Calu3 (cell line): ENCODE measurements at regions not wholly inside any gene's neighbourhood (a gene's known extent, or its start where the extent isn't known, plus 50 kb on each side); places are given as distances from the start of the nearest gene placed in this dataset.

Source experiments
- BruUV-seq: library from RNA; stranded (reverse); fragments of 400-500 nt; replicated peaks from 2 replicates; lab custom pipeline; 2021; lab: Mats Ljungman, UMichigan
- CTCF ChIA-PET: fragments of 300-600 bp; sonication (Branson Sonifier 250); formaldehyde crosslinking; loops from one replicate; lab custom pipeline; 2022; ENCODE audit warnings: antibody characterized with exemption; lab: Charles Lee
- DNase-seq: peaks from one replicate; pipeline ENCODE4 v3.0.0; 2022
- H3K27ac Mint-ChIP-seq: one replicate; pipeline ENCODE4 v1.8.0; 2022; ENCODE audit warnings: mixed read lengths; ENCODE audit not compliant: unreplicated experiment
- H3K27me3 Mint-ChIP-seq: one replicate; pipeline ENCODE4 v1.8.0; 2022; ENCODE audit warnings: mixed read lengths; ENCODE audit not compliant: unreplicated experiment
- H3K36me3 Mint-ChIP-seq: one replicate; pipeline ENCODE4 v1.8.0; 2022; ENCODE audit warnings: mild to moderate bottlenecking, moderate library complexity, mixed read lengths; ENCODE audit not compliant: insufficient read depth, unreplicated experiment
- H3K4me1 Mint-ChIP-seq: one replicate; pipeline ENCODE4 v1.8.0; 2022; ENCODE audit warnings: mild to moderate bottlenecking, low read depth, mixed read lengths; ENCODE audit not compliant: unreplicated experiment
- H3K4me3 Mint-ChIP-seq: one replicate; pipeline ENCODE4 v1.8.0; 2022; ENCODE audit warnings: mild to moderate bottlenecking, low read depth, moderate library complexity, mixed read lengths; ENCODE audit not compliant: unreplicated experiment
- H3K9me3 Mint-ChIP-seq: one replicate; pipeline ENCODE4 v1.8.0; 2022; ENCODE audit warnings: low read depth, mixed read lengths; ENCODE audit not compliant: unreplicated experiment
- intact Hi-C: fragments of 100-400 bp; cut with micrococcal nuclease; formaldehyde crosslinking; loops from one replicate; pipeline ENCODE4 v1.10.0; 2022; ENCODE audit not compliant: unreplicated experiment
- TF ChIP-seq, protein P1 (sequence below): fragments of 200-600 bp; IDR thresholded peaks from one replicate; pipeline ENCODE4 v1.8.0; 2022; ENCODE audit warnings: antibody characterized with exemption; ENCODE audit not compliant: unreplicated experiment

GRCh38 chr6:18598551-18599264 lies 211.6 kb downstream of the RNF144B start:
- Mint-ChIP-seq H3K4me1 (no peaks in the 10 kb centered on the region), H3K27me3 (peaks cover 44% of the 10 kb centered on the region), H3K27ac (no peak overlapping the region), H3K36me3 (no peaks in the 10 kb centered on the region), H3K4me3 (no peak overlapping the region), H3K9me3 (no peaks in the 10 kb centered on the region)
- CTCF ChIA-PET = no interaction called here
- TF ChIP-seq, protein P1, sequence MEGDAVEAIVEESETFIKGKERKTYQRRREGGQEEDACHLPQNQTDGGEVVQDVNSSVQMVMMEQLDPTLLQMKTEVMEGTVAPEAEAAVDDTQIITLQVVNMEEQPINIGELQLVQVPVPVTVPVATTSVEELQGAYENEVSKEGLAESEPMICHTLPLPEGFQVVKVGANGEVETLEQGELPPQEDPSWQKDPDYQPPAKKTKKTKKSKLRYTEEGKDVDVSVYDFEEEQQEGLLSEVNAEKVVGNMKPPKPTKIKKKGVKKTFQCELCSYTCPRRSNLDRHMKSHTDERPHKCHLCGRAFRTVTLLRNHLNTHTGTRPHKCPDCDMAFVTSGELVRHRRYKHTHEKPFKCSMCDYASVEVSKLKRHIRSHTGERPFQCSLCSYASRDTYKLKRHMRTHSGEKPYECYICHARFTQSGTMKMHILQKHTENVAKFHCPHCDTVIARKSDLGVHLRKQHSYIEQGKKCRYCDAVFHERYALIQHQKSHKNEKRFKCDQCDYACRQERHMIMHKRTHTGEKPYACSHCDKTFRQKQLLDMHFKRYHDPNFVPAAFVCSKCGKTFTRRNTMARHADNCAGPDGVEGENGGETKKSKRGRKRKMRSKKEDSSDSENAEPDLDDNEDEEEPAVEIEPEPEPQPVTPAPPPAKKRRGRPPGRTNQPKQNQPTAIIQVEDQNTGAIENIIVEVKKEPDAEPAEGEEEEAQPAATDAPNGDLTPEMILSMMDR = no peak
- no peak for DNase-seq
- BruUV-seq = no TSS peak
- intact Hi-C loops = loop anchor here (10.0 kb wide), 3 partner anchors 136 to 386 kb away; no protein-coding TSS in a partner anchor

DNA sequence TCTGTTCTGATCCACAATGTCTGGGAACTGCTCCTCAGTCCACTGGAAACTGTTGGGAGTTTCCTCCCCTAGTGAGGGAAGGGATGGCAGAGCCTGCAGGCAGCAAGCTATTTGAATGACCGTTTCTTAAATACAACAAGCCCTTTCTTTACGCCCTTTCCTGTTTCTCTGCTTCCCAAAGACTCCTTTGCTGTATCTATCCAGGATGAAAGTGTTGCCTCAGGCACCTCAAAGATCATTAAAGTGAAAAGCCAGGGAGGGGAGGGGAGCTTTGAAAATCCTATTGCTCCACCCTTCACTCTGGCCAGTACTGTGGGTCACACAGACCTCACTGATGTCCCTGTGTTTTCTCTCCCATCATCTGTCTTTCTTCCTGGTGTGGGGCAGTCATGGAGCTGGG lies 213.1 kb downstream of the RNF144B start:
- no peak overlapping the region for H3K27ac Mint-ChIP-seq
- no peaks in the 10 kb centered on the region for H3K4me1 Mint-ChIP-seq
- peaks cover 50% of the 10 kb centered on the region for H3K27me3 Mint-ChIP-seq
- CTCF ChIA-PET = no interaction called here
- TF ChIP-seq, protein P1 = no peak
- intact Hi-C loops = loop anchor here (5.0 kb wide), 1 partner anchor 92 kb away; no protein-coding TSS in a partner anchor
- no peaks in the 10 kb centered on the region for H3K9me3 Mint-ChIP-seq
- no peaks in the 10 kb centered on the region for H3K36me3 Mint-ChIP-seq
- no peak for DNase-seq
- no TSS peak for BruUV-seq
- H3K4me3 Mint-ChIP-seq = no peak overlapping the region

DNA sequence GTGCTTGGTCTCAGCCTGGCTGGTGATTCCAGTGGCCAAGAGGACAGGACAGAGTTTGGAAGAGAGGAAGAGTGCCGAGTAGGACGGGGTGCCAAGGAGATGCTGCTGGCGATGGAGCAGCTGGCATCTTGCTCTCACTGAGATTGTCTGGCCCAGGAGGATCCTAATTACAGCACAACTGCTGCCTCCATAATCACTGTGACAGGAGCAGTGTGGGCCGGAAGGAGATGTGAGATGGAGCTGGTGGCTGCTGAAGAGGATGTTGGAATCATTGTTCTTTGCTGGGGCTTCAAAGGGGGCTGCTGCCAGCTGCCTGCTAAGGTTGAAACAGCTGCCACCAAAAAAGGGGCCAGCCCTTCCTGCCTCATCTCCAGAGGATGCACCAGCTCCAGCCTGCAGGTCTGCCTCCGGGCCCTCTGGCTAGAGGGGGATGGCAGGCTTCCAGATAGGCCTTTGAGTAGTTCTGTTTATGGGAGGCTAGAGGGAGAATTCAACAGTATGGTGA lies 214.4 kb downstream of the RNF144B start:
- no peaks in the 10 kb centered on the region for H3K36me3 Mint-ChIP-seq
- intact Hi-C loops = loop anchor here (5.0 kb wide), 1 partner anchor 91 kb away; no protein-coding TSS in a partner anchor
- TF ChIP-seq, protein P1 = no peak
- DNase-seq = no peak
- BruUV-seq = no TSS peak
- H3K9me3 Mint-ChIP-seq = no peaks in the 10 kb centered on the region
- peaks cover 56% of the 10 kb centered on the region for H3K27me3 Mint-ChIP-seq
- CTCF ChIA-PET = interaction anchor here (0.8 kb wide), 1 partner anchor 10 kb away, joined by 5 read pairs; no protein-coding TSS in a partner anchor
- H3K4me1 Mint-ChIP-seq = no peaks in the 10 kb centered on the region
- H3K4me3 Mint-ChIP-seq = no peak overlapping the region
- no peak overlapping the region for H3K27ac Mint-ChIP-seq

DNA sequence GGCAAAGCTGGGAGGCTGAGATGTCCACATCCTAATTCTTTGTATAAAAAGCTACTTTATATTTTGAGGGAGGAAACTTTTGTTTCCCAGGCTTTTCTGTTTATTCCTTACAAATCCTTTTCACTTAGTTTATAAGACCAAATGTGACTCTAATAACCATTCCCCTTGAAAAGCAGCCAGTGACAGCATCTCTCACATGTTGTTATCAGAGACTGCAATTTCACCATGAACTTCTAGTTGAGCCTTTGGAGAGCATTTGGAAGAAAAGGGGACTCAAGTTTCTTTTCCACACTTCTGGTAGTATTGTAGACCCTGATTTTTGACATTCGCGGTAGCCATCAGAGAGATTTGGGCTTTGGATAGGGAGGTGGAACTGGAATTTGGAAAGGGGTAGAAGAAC lies 215.8 kb downstream of the RNF144B start:
- Mint-ChIP-seq H3K4me3 (no peak overlapping the region), H3K36me3 (no peaks in the 10 kb centered on the region), H3K27me3 (peaks cover 69% of the 10 kb centered on the region), H3K27ac (no peak overlapping the region), H3K4me1 (no peaks in the 10 kb centered on the region), H3K9me3 (no peaks in the 10 kb centered on the region)
- no TSS peak for BruUV-seq
- CTCF ChIA-PET = no interaction called here
- DNase-seq = no peak
- TF ChIP-seq, protein P1 = no peak
- intact Hi-C loops = loop anchor here (5.0 kb wide), 1 partner anchor 89 kb away; no protein-coding TSS in a partner anchor
